ENCODE measurements at regions not wholly inside any gene's neighbourhood (a gene's known extent, or its start where the extent isn't known, plus 50 kb on each side); places are given as distances from the start of the nearest gene placed in this dataset.

DNA sequence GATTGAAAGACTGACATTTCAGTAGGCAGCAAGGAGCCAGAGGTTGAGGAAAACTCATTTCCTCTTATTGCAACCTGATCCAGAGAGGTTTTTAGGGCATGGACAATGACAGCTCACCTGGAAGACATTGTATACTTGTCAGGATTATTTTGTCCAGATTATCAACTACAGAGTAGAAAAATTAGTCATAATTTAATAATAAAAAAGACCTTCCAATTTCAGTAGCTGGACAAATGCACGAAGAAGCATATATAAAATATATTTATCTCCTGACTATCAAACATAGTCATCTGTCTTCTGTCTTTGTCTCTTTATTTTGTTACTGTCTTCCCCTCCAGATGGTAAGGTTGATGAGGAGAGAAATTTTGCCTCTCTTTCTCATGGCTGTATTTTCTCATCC lies 330.6 kb upstream of the RAG2 start:
- ATAC-seq (no peak), DNase-seq (ENCODE audit: low spot score) (no peak)
- H3K27me3 Mint-ChIP-seq (ENCODE audit: low read depth): peaks cover 2% of the 10 kb centered on the region; the same call in 1 of the 2 replicates
- H3K9me3 Mint-ChIP-seq: peaks cover 88% of the 10 kb centered on the region
- no peak overlapping the region for H3K27ac Mint-ChIP-seq
- no peak overlapping the region for H3K4me3 Mint-ChIP-seq
- CTCF ChIA-PET: no interaction called here
- H3K4me1 Mint-ChIP-seq: no peaks in the 10 kb centered on the region
- H3K36me3 Mint-ChIP-seq: peaks cover 59% of the 10 kb centered on the region
- POLR2A ChIA-PET: no interaction called here
- TF ChIP-seq, protein P1, sequence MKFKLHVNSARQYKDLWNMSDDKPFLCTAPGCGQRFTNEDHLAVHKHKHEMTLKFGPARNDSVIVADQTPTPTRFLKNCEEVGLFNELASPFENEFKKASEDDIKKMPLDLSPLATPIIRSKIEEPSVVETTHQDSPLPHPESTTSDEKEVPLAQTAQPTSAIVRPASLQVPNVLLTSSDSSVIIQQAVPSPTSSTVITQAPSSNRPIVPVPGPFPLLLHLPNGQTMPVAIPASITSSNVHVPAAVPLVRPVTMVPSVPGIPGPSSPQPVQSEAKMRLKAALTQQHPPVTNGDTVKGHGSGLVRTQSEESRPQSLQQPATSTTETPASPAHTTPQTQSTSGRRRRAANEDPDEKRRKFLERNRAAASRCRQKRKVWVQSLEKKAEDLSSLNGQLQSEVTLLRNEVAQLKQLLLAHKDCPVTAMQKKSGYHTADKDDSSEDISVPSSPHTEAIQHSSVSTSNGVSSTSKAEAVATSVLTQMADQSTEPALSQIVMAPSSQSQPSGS (CRISPR knock-in tag; IDR thresholded peaks at IDR 0.05; ENCODE audit: borderline replicate concordance, low read depth): no peak
- TF ChIP-seq ZNF121 (CRISPR knock-in tag; IDR thresholded peaks at IDR 0.05) (no peak), TCF7 (CRISPR knock-in tag; IDR thresholded peaks at IDR 0.05; ENCODE audit: low read depth) (no peak)

DNA sequence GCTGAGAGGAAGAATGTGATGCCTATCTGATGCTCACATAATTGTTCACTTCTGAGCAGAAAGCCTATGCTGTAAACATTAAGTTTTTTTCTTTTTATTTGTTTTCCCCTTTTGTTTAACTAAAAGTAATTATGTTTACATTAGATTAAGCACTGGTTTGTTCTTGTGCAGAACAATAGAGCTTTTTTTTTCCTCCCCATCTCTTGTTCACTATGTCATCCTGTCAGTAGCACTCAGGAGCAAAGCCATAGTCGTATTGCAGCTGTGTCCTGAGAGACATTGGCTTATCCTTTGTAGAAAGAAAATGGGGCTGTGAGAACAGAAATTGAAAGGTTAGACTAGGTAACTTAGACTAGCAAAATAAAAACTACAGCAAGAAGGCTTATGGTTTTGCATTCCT lies 301.8 kb upstream of the RAG2 start:
- DNase-seq (ENCODE audit: low spot score): no peak
- Mint-ChIP-seq H3K4me3 (no peak overlapping the region), H3K36me3 (peaks cover 65% of the 10 kb centered on the region), H3K27ac (no peak overlapping the region), H3K4me1 (no peaks in the 10 kb centered on the region), H3K27me3 (ENCODE audit: low read depth) (peaks cover 13% of the 10 kb centered on the region), H3K9me3 (peaks cover 87% of the 10 kb centered on the region)
- ChIA-PET CTCF (no interaction called here), POLR2A (no interaction called here)
- TF ChIP-seq GRHL2 (CRISPR knock-in tag; IDR thresholded peaks at IDR 0.05; ENCODE audit: insufficient replicate concordance, severe bottlenecking): no peak
- TF ChIP-seq, protein P2, sequence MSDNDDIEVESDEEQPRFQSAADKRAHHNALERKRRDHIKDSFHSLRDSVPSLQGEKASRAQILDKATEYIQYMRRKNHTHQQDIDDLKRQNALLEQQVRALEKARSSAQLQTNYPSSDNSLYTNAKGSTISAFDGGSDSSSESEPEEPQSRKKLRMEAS (CRISPR knock-in tag; IDR thresholded peaks at IDR 0.05): no peak
- TF ChIP-seq, protein P3, sequence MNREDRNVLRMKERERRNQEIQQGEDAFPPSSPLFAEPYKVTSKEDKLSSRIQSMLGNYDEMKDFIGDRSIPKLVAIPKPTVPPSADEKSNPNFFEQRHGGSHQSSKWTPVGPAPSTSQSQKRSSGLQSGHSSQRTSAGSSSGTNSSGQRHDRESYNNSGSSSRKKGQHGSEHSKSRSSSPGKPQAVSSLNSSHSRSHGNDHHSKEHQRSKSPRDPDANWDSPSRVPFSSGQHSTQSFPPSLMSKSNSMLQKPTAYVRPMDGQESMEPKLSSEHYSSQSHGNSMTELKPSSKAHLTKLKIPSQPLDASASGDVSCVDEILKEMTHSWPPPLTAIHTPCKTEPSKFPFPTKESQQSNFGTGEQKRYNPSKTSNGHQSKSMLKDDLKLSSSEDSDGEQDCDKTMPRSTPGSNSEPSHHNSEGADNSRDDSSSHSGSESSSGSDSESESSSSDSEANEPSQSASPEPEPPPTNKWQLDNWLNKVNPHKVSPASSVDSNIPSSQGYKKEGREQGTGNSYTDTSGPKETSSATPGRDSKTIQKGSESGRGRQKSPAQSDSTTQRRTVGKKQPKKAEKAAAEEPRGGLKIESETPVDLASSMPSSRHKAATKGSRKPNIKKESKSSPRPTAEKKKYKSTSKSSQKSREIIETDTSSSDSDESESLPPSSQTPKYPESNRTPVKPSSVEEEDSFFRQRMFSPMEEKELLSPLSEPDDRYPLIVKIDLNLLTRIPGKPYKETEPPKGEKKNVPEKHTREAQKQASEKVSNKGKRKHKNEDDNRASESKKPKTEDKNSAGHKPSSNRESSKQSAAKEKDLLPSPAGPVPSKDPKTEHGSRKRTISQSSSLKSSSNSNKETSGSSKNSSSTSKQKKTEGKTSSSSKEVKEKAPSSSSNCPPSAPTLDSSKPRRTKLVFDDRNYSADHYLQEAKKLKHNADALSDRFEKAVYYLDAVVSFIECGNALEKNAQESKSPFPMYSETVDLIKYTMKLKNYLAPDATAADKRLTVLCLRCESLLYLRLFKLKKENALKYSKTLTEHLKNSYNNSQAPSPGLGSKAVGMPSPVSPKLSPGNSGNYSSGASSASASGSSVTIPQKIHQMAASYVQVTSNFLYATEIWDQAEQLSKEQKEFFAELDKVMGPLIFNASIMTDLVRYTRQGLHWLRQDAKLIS (CRISPR knock-in tag; IDR thresholded peaks at IDR 0.05; ENCODE audit: borderline replicate concordance): no peak
- no peak for TF ChIP-seq HMGA2 (CRISPR knock-in tag; IDR thresholded peaks at IDR 0.05)
- TF ChIP-seq, protein P4, sequence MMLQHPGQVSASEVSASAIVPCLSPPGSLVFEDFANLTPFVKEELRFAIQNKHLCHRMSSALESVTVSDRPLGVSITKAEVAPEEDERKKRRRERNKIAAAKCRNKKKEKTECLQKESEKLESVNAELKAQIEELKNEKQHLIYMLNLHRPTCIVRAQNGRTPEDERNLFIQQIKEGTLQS (CRISPR knock-in tag; conservative IDR thresholded peaks at IDR 0.05): no peak
- TF ChIP-seq, protein P5, sequence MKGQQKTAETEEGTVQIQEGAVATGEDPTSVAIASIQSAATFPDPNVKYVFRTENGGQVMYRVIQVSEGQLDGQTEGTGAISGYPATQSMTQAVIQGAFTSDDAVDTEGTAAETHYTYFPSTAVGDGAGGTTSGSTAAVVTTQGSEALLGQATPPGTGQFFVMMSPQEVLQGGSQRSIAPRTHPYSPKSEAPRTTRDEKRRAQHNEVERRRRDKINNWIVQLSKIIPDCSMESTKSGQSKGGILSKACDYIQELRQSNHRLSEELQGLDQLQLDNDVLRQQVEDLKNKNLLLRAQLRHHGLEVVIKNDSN (CRISPR knock-in tag; IDR thresholded peaks at IDR 0.05): no peak
- no peak for TF ChIP-seq ZNF219 (CRISPR knock-in tag; IDR thresholded peaks at IDR 0.05; ENCODE audit: borderline replicate concordance)
- no peak for TF ChIP-seq NFYB (CRISPR knock-in tag; conservative IDR thresholded peaks at IDR 0.05; ENCODE audit: low read depth)
- TF ChIP-seq ATF1 (CRISPR knock-in tag; IDR thresholded peaks at IDR 0.05): no peak
- TF ChIP-seq NR2C2 (CRISPR knock-in tag; IDR thresholded peaks at IDR 0.05): no peak
- no peak for TF ChIP-seq JAZF1 (CRISPR knock-in tag; IDR thresholded peaks at IDR 0.05)
- no peak for TF ChIP-seq TEAD1 (CRISPR knock-in tag; IDR thresholded peaks at IDR 0.05)
- ATAC-seq: no peak

DNA sequence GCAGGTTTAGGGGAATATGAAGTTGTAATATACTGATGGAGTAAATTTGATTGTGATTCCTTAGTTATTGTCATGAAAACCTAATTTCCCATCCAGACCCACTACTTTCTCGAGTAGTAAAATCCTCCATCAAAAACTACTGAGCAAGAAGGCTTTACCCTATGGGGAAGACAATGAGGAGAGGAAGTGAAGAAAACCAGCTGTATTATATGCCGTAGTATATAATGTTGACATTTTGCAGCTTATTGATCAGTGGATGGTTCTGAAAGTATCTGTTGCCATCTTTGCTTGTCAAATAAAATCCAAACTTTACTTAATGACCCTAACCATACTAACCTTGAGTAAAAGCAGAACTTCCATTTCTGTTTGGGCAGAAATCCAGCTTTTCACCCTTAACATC lies 292.8 kb upstream of the RAG2 start:
- ATAC-seq: no peak
- peaks cover 4% of the 10 kb centered on the region for H3K27me3 Mint-ChIP-seq (ENCODE audit: low read depth)
- no peak for DNase-seq (ENCODE audit: low spot score)
- H3K4me1 Mint-ChIP-seq: no peaks in the 10 kb centered on the region
- no peak overlapping the region for H3K4me3 Mint-ChIP-seq
- H3K9me3 Mint-ChIP-seq: peaks cover 75% of the 10 kb centered on the region
- H3K27ac Mint-ChIP-seq: no peak overlapping the region
- POLR2A ChIA-PET: no interaction called here
- peaks cover 44% of the 10 kb centered on the region for H3K36me3 Mint-ChIP-seq
- CTCF ChIA-PET: no interaction called here
- TF ChIP-seq, protein P6, sequence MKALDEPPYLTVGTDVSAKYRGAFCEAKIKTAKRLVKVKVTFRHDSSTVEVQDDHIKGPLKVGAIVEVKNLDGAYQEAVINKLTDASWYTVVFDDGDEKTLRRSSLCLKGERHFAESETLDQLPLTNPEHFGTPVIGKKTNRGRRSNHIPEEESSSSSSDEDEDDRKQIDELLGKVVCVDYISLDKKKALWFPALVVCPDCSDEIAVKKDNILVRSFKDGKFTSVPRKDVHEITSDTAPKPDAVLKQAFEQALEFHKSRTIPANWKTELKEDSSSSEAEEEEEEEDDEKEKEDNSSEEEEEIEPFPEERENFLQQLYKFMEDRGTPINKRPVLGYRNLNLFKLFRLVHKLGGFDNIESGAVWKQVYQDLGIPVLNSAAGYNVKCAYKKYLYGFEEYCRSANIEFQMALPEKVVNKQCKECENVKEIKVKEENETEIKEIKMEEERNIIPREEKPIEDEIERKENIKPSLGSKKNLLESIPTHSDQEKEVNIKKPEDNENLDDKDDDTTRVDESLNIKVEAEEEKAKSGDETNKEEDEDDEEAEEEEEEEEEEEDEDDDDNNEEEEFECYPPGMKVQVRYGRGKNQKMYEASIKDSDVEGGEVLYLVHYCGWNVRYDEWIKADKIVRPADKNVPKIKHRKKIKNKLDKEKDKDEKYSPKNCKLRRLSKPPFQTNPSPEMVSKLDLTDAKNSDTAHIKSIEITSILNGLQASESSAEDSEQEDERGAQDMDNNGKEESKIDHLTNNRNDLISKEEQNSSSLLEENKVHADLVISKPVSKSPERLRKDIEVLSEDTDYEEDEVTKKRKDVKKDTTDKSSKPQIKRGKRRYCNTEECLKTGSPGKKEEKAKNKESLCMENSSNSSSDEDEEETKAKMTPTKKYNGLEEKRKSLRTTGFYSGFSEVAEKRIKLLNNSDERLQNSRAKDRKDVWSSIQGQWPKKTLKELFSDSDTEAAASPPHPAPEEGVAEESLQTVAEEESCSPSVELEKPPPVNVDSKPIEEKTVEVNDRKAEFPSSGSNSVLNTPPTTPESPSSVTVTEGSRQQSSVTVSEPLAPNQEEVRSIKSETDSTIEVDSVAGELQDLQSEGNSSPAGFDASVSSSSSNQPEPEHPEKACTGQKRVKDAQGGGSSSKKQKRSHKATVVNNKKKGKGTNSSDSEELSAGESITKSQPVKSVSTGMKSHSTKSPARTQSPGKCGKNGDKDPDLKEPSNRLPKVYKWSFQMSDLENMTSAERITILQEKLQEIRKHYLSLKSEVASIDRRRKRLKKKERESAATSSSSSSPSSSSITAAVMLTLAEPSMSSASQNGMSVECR (CRISPR knock-in tag; IDR thresholded peaks at IDR 0.05; ENCODE audit: borderline replicate concordance): no peak
- TF ChIP-seq NR2C2 (CRISPR knock-in tag; IDR thresholded peaks at IDR 0.05): no peak
- TF ChIP-seq, protein P7, sequence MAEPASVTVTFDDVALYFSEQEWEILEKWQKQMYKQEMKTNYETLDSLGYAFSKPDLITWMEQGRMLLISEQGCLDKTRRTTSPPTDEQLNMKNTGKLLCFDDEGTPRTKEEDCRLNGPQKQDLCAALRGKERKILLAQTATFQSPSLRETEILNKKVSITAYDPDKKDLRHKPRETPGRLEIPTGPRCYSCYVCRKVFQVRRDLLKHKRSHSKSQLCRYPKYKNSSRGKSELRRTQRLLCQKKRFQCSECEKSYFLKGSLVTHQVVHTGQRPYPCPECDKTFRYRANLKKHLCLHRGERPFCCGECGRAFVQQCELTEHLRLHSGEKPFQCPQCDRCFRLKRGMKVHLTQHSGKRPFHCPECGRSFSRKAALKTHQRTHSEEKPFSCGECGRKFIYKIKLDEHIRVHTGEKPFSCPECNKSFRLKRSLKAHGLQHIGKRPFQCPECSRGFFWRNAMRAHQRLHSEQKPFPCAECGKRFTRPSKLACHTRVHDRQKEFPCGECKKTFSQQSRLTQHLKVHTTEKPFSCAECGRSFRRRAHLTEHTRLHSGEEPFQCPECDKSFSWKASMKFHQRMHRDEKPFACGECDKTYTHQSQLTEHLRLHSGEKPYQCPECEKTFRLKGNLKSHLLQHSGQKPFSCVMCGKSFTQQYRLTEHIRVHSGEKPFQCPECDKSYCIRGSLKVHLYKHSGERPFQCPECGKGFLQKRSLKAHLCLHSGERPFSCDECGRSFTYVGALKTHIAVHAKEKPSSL (CRISPR knock-in tag; conservative IDR thresholded peaks at IDR 0.05): no peak

Data from WTC11 (cell line).